ENCODE measurements at regions not wholly inside any gene's neighbourhood (a gene's known extent, or its start where the extent isn't known, plus 50 kb on each side); places are given as distances from the start of the nearest gene placed in this dataset.
"Not testable (repeated sequence)": the region's sequence is repeated elsewhere in the genome, so short reads cannot be mapped to it uniquely, and the experiment has no call there.

DNA sequence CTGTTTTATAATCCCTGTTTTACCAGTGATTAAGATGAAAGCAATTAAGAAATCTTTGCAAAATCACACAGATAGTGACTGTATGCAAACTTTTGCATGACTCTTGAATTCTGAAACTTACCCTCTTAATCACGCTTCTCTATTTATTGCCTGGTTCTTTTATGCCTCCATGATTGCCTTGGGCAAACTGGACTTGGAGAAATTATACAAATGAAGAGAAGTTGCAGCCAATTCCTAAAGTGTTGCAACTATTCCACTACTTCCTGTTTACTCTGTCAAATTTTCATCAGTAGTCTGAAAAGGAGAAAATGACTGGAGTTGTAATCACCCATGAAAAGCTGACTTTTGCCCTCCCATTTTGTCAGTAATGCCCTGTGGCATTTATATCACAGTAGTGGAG, 1869.9 kb downstream of the KHDRBS2 start:
- in situ Hi-C loops (cut with HindIII; ENCODE audit: extremely low pct_ligation_motif_present, low pct_unique_long_range_greater_than_20kb); intact Hi-C loops (cut with micrococcal nuclease; ENCODE audit: unreplicated experiment); H3K79me2 ChIP-seq (ENCODE audit: insufficient read depth, low read length); H3K27me3 ChIP-seq (ENCODE audit: control insufficient read depth in 1 of 2, insufficient read depth in 2 of 2, low read length in 2 of 2); CTCF ChIA-PET (ENCODE audit: low intra/inter-chr PET ratio, low total read pairs); H3K27ac ChIP-seq (ENCODE audit: extremely low read length, insufficient read depth, low read length); BruUV-seq (replicated peaks); H4K20me1 ChIP-seq (ENCODE audit: insufficient read depth, low read length); POLR2A ChIA-PET; H2AFZ ChIP-seq (ENCODE audit: low read length); ATAC-seq; H3K4me3 ChIP-seq (replicated peaks in 1 of 3; ENCODE audit: insufficient read depth in 1 of 3, low read depth in 2 of 3, low read length in 3 of 3); H3K36me3 ChIP-seq (replicated peaks in 1 of 2; ENCODE audit: control insufficient read depth in 1 of 2, insufficient read depth in 2 of 2, low read length in 2 of 2); H3K9ac ChIP-seq (ENCODE audit: insufficient read depth, low read depth, low read length); H3K4me1 ChIP-seq (ENCODE audit: insufficient read depth, low read length); H3K9me3 ChIP-seq (ENCODE audit: low read length); H3K4me2 ChIP-seq (ENCODE audit: low read depth, low read length); FAIRE-seq; DNase-seq (ENCODE audit: low spot score): not testable (repeated sequence)
- 0% methylated on average over 1 of the region's 1 CpG for WGBS (ENCODE audit: low lambda C conversion rate)

DNA sequence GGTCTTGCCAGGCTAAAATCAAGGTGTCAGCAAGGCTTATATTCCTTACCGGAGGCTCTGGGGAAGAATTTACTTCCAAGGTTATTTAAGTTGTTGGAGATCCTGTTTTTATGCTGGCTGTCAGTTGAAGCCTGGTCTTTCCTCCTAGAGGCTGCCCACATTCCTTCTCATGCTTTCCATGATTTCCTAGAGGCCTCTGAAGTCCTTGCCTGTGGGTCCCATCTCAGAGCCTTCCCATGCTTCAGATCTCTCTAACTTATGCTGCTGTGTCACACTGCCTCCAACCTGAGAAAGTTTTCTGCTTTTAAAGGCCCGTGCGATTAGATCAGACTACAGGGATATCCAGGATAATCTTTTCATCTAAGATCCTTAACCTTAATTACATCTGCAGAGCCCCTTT, 1877.3 kb downstream of the KHDRBS2 start:
- H2AFZ ChIP-seq (ENCODE audit: low read length); H3K4me3 ChIP-seq (replicated peaks in 1 of 3; ENCODE audit: insufficient read depth in 1 of 3, low read depth in 2 of 3, low read length in 3 of 3); H3K27ac ChIP-seq (ENCODE audit: extremely low read length, insufficient read depth, low read length); POLR2A ChIA-PET; H3K9ac ChIP-seq (ENCODE audit: insufficient read depth, low read depth, low read length); CTCF ChIA-PET (ENCODE audit: low intra/inter-chr PET ratio, low total read pairs); BruUV-seq (replicated peaks); in situ Hi-C loops (cut with HindIII; ENCODE audit: extremely low pct_ligation_motif_present, low pct_unique_long_range_greater_than_20kb); DNase-seq (ENCODE audit: low spot score); H3K36me3 ChIP-seq (replicated peaks in 1 of 2; ENCODE audit: control insufficient read depth in 1 of 2, insufficient read depth in 2 of 2, low read length in 2 of 2); H3K4me2 ChIP-seq (ENCODE audit: low read depth, low read length); intact Hi-C loops (cut with micrococcal nuclease; ENCODE audit: unreplicated experiment); H4K20me1 ChIP-seq (ENCODE audit: insufficient read depth, low read length); ATAC-seq; H3K4me1 ChIP-seq (ENCODE audit: insufficient read depth, low read length); H3K79me2 ChIP-seq (ENCODE audit: insufficient read depth, low read length); FAIRE-seq; H3K27me3 ChIP-seq (ENCODE audit: control insufficient read depth in 1 of 2, insufficient read depth in 2 of 2, low read length in 2 of 2); H3K9me3 ChIP-seq (ENCODE audit: low read length): not testable (repeated sequence)
- whole genome bisulfite sequencing (ENCODE audit: low lambda C conversion rate): 0% methylated on average over 3 of the region's 3 CpGs

DNA sequence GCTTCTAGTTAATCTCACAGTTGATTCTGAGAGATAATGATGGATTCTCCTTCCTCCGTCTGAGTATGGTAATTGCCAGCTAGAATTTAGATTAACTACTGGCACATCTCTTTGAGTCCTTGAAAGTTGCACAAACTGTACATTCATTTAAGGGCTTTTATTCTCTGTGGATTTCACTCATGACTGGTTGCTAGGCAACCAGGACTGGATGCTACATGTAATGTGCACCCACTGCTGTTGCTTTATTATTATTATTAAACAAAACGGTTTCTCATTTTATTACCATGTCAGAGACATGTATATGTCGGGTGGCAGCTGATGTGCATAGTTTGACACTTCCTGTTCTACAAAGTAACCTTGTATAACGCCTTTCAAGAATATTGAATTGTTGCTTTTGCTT, 1882.8 kb downstream of the KHDRBS2 start:
- H3K4me2 ChIP-seq (ENCODE audit: low read depth, low read length); FAIRE-seq; BruUV-seq (replicated peaks); H3K9ac ChIP-seq (ENCODE audit: insufficient read depth, low read depth, low read length); intact Hi-C loops (cut with micrococcal nuclease; ENCODE audit: unreplicated experiment); H3K9me3 ChIP-seq (ENCODE audit: low read length); POLR2A ChIA-PET; H2AFZ ChIP-seq (ENCODE audit: low read length); H3K36me3 ChIP-seq (replicated peaks in 1 of 2; ENCODE audit: control insufficient read depth in 1 of 2, insufficient read depth in 2 of 2, low read length in 2 of 2); H3K4me3 ChIP-seq (replicated peaks in 1 of 3; ENCODE audit: insufficient read depth in 1 of 3, low read depth in 2 of 3, low read length in 3 of 3); in situ Hi-C loops (cut with HindIII; ENCODE audit: extremely low pct_ligation_motif_present, low pct_unique_long_range_greater_than_20kb); H3K79me2 ChIP-seq (ENCODE audit: insufficient read depth, low read length); H4K20me1 ChIP-seq (ENCODE audit: insufficient read depth, low read length); H3K27me3 ChIP-seq (ENCODE audit: control insufficient read depth in 1 of 2, insufficient read depth in 2 of 2, low read length in 2 of 2); H3K4me1 ChIP-seq (ENCODE audit: insufficient read depth, low read length); H3K27ac ChIP-seq (ENCODE audit: extremely low read length, insufficient read depth, low read length); DNase-seq (ENCODE audit: low spot score); CTCF ChIA-PET (ENCODE audit: low intra/inter-chr PET ratio, low total read pairs); ATAC-seq: not testable (repeated sequence)
- under 1% methylated on average over 4 of the region's 4 CpGs for WGBS (ENCODE audit: low lambda C conversion rate)

DNA sequence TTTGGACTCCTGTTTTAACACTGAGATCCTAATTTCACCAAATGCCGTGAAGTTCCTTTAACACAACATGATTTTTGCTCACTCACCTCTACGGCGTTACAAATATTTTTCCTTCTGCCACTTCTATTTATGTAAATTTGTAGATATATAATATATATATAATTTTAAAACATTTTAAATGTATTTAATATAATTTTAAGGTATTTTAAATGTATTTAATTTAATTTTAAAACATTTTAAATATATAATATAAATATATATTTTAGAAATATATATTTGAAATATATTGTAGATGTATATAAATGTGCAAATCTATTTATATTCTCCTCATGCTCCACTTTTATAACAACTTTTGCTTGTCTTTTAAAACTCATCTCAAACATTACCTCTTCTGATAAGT, 1883.5 kb downstream of the KHDRBS2 start:
- H3K36me3 ChIP-seq (replicated peaks in 1 of 2; ENCODE audit: control insufficient read depth in 1 of 2, insufficient read depth in 2 of 2, low read length in 2 of 2); in situ Hi-C loops (cut with HindIII; ENCODE audit: extremely low pct_ligation_motif_present, low pct_unique_long_range_greater_than_20kb); H3K4me3 ChIP-seq (replicated peaks in 1 of 3; ENCODE audit: insufficient read depth in 1 of 3, low read depth in 2 of 3, low read length in 3 of 3); H3K27ac ChIP-seq (ENCODE audit: extremely low read length, insufficient read depth, low read length); H2AFZ ChIP-seq (ENCODE audit: low read length); POLR2A ChIA-PET; BruUV-seq (replicated peaks); CTCF ChIA-PET (ENCODE audit: low intra/inter-chr PET ratio, low total read pairs); intact Hi-C loops (cut with micrococcal nuclease; ENCODE audit: unreplicated experiment); H3K79me2 ChIP-seq (ENCODE audit: insufficient read depth, low read length); ATAC-seq; H3K27me3 ChIP-seq (ENCODE audit: control insufficient read depth in 1 of 2, insufficient read depth in 2 of 2, low read length in 2 of 2); H3K4me1 ChIP-seq (ENCODE audit: insufficient read depth, low read length); DNase-seq (ENCODE audit: low spot score); H3K9ac ChIP-seq (ENCODE audit: insufficient read depth, low read depth, low read length); H4K20me1 ChIP-seq (ENCODE audit: insufficient read depth, low read length); H3K4me2 ChIP-seq (ENCODE audit: low read depth, low read length); FAIRE-seq: not testable (repeated sequence)
- H3K9me3 ChIP-seq (ENCODE audit: low read length): peaks cover 14% of the 10 kb centered on the region
- WGBS (ENCODE audit: low lambda C conversion rate): 88% methylated on average over 3 of the region's 3 CpGs

DNA sequence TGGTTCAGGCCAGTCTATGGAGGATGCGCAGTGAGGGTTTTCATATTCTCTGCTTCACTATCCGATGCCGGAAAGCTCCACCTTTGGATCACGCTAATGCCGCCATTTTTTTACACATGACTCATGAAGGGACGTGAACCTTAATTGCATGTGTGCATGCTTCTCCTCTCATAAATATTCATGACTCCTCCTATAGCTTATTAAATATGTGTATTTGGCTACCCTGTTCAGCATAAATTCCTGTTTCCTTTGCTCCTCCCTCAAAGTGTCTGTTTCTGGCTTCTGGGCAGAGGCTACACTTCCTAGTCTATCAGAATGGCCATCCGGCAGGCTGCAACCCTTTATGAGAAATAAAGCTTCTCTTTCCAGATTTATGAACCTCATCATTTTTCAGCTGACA, 1890.8 kb downstream of the KHDRBS2 start:
- H3K79me2 ChIP-seq (ENCODE audit: insufficient read depth, low read length); intact Hi-C loops (cut with micrococcal nuclease; ENCODE audit: unreplicated experiment); H3K9ac ChIP-seq (ENCODE audit: insufficient read depth, low read depth, low read length); ATAC-seq; H4K20me1 ChIP-seq (ENCODE audit: insufficient read depth, low read length); H2AFZ ChIP-seq (ENCODE audit: low read length); H3K27ac ChIP-seq (ENCODE audit: extremely low read length, insufficient read depth, low read length); BruUV-seq (replicated peaks); H3K4me2 ChIP-seq (ENCODE audit: low read depth, low read length); CTCF ChIA-PET (ENCODE audit: low intra/inter-chr PET ratio, low total read pairs); DNase-seq (ENCODE audit: low spot score); in situ Hi-C loops (cut with HindIII; ENCODE audit: extremely low pct_ligation_motif_present, low pct_unique_long_range_greater_than_20kb); H3K4me1 ChIP-seq (ENCODE audit: insufficient read depth, low read length); H3K36me3 ChIP-seq (replicated peaks in 1 of 2; ENCODE audit: control insufficient read depth in 1 of 2, insufficient read depth in 2 of 2, low read length in 2 of 2); H3K27me3 ChIP-seq (ENCODE audit: control insufficient read depth in 1 of 2, insufficient read depth in 2 of 2, low read length in 2 of 2); FAIRE-seq; H3K4me3 ChIP-seq (replicated peaks in 1 of 3; ENCODE audit: insufficient read depth in 1 of 3, low read depth in 2 of 3, low read length in 3 of 3); POLR2A ChIA-PET: not testable (repeated sequence)
- 91% methylated on average over 5 of the region's 7 CpGs for WGBS (ENCODE audit: low lambda C conversion rate)
- peaks cover 68% of the 10 kb centered on the region for H3K9me3 ChIP-seq (ENCODE audit: low read length)
